NT2/D1 (cell line): ENCODE measurements at regions not wholly inside any gene's neighbourhood (a gene's known extent, or its start where the extent isn't known, plus 50 kb on each side); places are given as distances from the start of the nearest gene placed in this dataset.
"Not testable (repeated sequence)": the region's sequence is repeated elsewhere in the genome, so short reads cannot be mapped to it uniquely, and the experiment has no call there.

Experiments used
- DNase-seq: peaks from one replicate; pipeline ENCODE4 v3.0.0-alpha.2; 2011; ENCODE audit warnings: low read depth, low spot score
- H3K27me3 ChIP-seq: 2 replicates; pipeline ENCODE4 v1.6.0; 2011; ENCODE audit warnings: mild to moderate bottlenecking; ENCODE audit not compliant: insufficient read length, insufficient read depth
- H3K36me3 ChIP-seq: 2 replicates; pipeline ENCODE4 v1.6.1; 2011; ENCODE audit warnings: mild to moderate bottlenecking, low read length, mixed read lengths; ENCODE audit not compliant: insufficient read depth, insufficient read length
- H3K4me1 ChIP-seq: 2 replicates; pipeline ENCODE4 v1.5.1; 2011; ENCODE audit not compliant: insufficient read depth, insufficient read length
- H3K4me3 ChIP-seq: 2 replicates; pipeline ENCODE4 v1.5.1; 2011; ENCODE audit warnings: low read depth; ENCODE audit not compliant: insufficient read length
- H3K9ac ChIP-seq: 2 replicates; pipeline ENCODE4 v1.6.0; 2011; ENCODE audit warnings: low read depth; ENCODE audit not compliant: insufficient read length
- H3K9me3 ChIP-seq: 2 replicates; pipeline ENCODE4 v1.5.1; 2011; ENCODE audit warnings: mild to moderate bottlenecking, low read length; ENCODE audit not compliant: insufficient read depth
- SUZ12 ChIP-seq: IDR thresholded peaks from 2 replicates; pipeline ENCODE4 v1.6.1; 2011; ENCODE audit not compliant: insufficient read length, insufficient read depth; ENCODE audit errors: extremely low read depth
- YY1 ChIP-seq: IDR thresholded peaks from 2 replicates; pipeline ENCODE4 v1.6.1; 2011; ENCODE audit not compliant: insufficient read length, insufficient read depth
- ZNF274 ChIP-seq: IDR thresholded peaks from 2 replicates; pipeline ENCODE4 v1.6.1; 2011; ENCODE audit warnings: mild to moderate bottlenecking, low read depth, low read length

GRCh38 chr12:78563826-78564225 is 300.7 kb upstream of the SYT1 start:
- Histone ChIP-seq H3K4me1 (no peaks in the 10 kb centered on the region), H3K4me3 (no peak overlapping the region), H3K9me3 (no peaks in the 10 kb centered on the region), H3K9ac (no peak overlapping the region), H3K36me3 (no peaks in the 10 kb centered on the region), H3K27me3 (no peaks in the 10 kb centered on the region)
- no peak for TF ChIP-seq YY1
- no peak for TF ChIP-seq SUZ12
- TF ChIP-seq ZNF274: no peak
- DNase-seq: no peak

- no peaks in the 10 kb centered on the region for H3K27me3 ChIP-seq
- no peak overlapping the region for H3K4me3 ChIP-seq
- TF ChIP-seq ZNF274 (no peak), YY1 (no peak), SUZ12 (no peak)
- DNase-seq: no peak
- H3K36me3 ChIP-seq: no peaks in the 10 kb centered on the region
- H3K9me3 ChIP-seq: no peaks in the 10 kb centered on the region
- no peaks in the 10 kb centered on the region for H3K4me1 ChIP-seq
- no peak overlapping the region for H3K9ac ChIP-seq
Observed at GRCh38 chr12:78566456-78566855, 298.1 kb upstream of the SYT1 start.

- Histone ChIP-seq H3K27me3 (no peaks in the 10 kb centered on the region), H3K4me3 (no peak overlapping the region), H3K36me3 (no peaks in the 10 kb centered on the region), H3K9me3 (no peaks in the 10 kb centered on the region), H3K9ac (no peak overlapping the region), H3K4me1 (no peaks in the 10 kb centered on the region)
- DNase-seq: no peak
- TF ChIP-seq ZNF274: no peak
- no peak for TF ChIP-seq SUZ12
- no peak for TF ChIP-seq YY1
Observed at GRCh38 chr12:78568321-78569020, 296.1 kb upstream of the SYT1 start.

- TF ChIP-seq SUZ12 (no peak), ZNF274 (no peak), YY1 (no peak)
- H3K4me1 ChIP-seq: no peaks in the 10 kb centered on the region
- H3K9me3 ChIP-seq: peaks cover 12% of the 10 kb centered on the region; the same call in 1 of the 2 replicates
- H3K36me3 ChIP-seq: no peaks in the 10 kb centered on the region
- DNase-seq: peak; percentile 8
- no peak overlapping the region for H3K9ac ChIP-seq
- H3K27me3 ChIP-seq: no peaks in the 10 kb centered on the region
- H3K4me3 ChIP-seq: no peak overlapping the region
Observed at GRCh38 chr12:78571953-78572352, 292.6 kb upstream of the SYT1 start.

DNA sequence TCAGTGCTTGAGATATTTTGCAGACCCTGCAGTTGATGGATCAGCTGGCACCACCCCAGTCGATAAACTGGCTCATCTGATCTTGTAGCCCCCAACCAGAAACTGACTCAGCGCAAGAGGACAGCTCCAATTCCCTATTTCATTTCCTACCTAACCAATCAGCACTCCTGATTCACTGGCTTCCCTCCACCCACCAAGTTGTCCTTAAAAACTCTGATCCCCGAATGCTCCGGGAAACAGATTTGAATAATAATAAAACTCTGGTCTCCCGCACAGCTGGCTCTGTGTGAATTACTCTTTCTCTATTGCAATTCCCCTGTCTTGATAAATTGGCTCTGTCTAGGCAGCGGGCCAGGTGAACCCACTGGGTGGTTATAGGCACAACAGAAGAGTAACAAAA is 289.4 kb upstream of the SYT1 start:
- H3K27me3 ChIP-seq, H3K4me1 ChIP-seq, H3K4me3 ChIP-seq, DNase-seq, H3K36me3 ChIP-seq, H3K9ac ChIP-seq: not testable (repeated sequence)
- H3K9me3 ChIP-seq: peaks cover 12% of the 10 kb centered on the region; the same call in 1 of the 2 replicates

- H3K4me1 ChIP-seq: no peaks in the 10 kb centered on the region
- no peak for TF ChIP-seq ZNF274
- no peak for TF ChIP-seq YY1
- no peak overlapping the region for H3K9ac ChIP-seq
- peaks cover 9% of the 10 kb centered on the region; the same call in 1 of the 2 replicates for H3K9me3 ChIP-seq
- no peak overlapping the region for H3K4me3 ChIP-seq
- H3K27me3 ChIP-seq: no peaks in the 10 kb centered on the region
- no peaks in the 10 kb centered on the region for H3K36me3 ChIP-seq
- DNase-seq: no peak
Observed at GRCh38 chr12:78579846-78580245, 284.7 kb upstream of the SYT1 start.

DNA sequence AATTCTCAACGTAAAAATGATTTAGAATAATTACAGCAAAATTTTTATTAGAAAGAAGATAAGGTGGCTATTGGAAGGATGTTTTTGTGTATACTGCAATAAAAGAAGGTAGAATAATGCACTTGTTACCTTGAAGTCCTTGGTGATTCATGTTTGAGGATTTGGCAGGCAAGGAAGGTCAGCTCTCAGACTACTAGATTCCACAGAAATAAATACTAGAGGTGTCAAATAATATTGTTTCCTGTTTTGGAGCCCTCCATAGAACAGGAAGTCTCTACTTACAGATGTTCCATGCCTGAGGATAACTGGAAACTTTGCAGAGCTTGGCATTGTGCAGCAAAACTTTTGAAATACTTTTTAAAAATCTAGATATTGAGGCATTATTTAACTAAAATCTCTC is 284.3 kb upstream of the SYT1 start:
- H3K36me3 ChIP-seq: no peaks in the 10 kb centered on the region
- H3K27me3 ChIP-seq: no peaks in the 10 kb centered on the region
- H3K9ac ChIP-seq: no peak overlapping the region
- H3K4me1 ChIP-seq: no peaks in the 10 kb centered on the region
- no peak for DNase-seq
- H3K9me3 ChIP-seq: peaks cover 5% of the 10 kb centered on the region; the same call in 1 of the 2 replicates
- no peak overlapping the region for H3K4me3 ChIP-seq
- TF ChIP-seq ZNF274: no peak
- no peak for TF ChIP-seq YY1
- no peak for TF ChIP-seq SUZ12

DNA sequence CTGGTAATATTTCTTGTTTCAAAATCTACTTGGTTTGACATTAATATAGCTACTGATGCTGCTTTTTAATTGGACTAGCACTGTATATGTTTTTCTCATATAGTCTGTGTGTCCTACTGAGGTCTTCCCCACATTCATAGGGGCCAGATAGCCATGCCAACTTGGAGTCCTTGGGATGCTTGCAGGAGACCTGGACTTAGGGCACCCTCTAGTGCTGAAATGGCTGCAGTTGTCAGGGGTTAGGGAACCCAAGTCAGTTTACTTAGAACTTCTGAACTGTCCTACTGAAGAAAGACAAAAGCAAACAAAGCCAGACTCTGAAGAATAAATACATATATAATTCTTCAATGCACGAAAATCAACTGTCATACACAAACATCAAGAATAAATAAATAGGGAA is 279.9 kb upstream of the SYT1 start:
- H3K9me3 ChIP-seq: no peaks in the 10 kb centered on the region; the same call in 1 of the 2 replicates
- no peak for TF ChIP-seq YY1
- no peak for TF ChIP-seq SUZ12
- TF ChIP-seq ZNF274: no peak
- no peaks in the 10 kb centered on the region for H3K36me3 ChIP-seq
- no peak overlapping the region for H3K9ac ChIP-seq
- no peaks in the 10 kb centered on the region for H3K4me1 ChIP-seq
- H3K4me3 ChIP-seq: no peak overlapping the region
- no peaks in the 10 kb centered on the region for H3K27me3 ChIP-seq
- DNase-seq: peak; percentile 64
